ENCODE measurements at regions not wholly inside any gene's neighbourhood (a gene's known extent, or its start where the extent isn't known, plus 50 kb on each side); places are given as distances from the start of the nearest gene placed in this dataset.

DNA sequence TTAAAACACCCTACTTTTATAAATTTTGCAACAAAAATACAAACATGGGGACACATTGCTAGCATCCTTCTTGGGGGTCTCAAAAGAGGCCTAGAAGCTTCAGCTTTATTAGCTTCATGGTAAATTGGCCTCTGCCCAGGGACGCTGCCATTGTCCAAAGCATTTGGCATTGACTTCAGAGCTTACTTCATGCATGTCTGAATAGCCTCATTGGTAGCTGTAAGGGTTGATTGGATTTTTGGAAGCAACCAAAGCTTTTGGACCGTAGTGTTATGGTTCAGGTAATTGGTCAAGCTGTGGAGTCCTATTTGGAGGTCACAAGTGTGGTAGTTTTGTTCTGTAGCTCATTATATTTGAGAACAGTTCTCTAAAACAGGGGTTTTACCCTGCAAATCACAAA, 411.7 kb upstream of the SLC24A2 start:
- no peak overlapping the region for H3K9ac ChIP-seq (ENCODE audit: low read depth, low read length)

DNA sequence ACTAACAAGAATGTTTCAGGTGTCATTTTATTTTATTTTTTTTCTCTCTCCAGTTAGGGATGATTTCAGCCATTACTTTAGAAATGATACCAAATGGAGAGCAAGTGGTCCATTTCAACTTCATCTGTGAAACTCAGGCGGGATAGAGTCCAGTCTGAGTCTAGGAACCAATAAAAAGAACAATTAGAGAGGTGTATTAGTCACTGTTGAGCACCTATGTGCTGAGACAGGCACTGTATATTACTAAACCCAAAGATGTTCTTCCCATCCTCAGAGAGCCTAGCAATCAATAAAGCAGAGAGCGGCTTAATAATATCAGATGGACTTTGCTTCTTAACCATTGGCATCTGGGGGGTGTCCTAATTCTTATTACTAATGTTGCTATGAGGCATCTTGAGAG, 410.3 kb upstream of the SLC24A2 start:
- no peaks in the 10 kb centered on the region for H3K9me3 ChIP-seq (ENCODE audit: control insufficient read depth, insufficient read depth, low read length)
- H3K4me1 ChIP-seq (ENCODE audit: insufficient read depth, low read length) = peaks cover 10% of the 10 kb centered on the region
- no peaks in the 10 kb centered on the region for H3K36me3 ChIP-seq (ENCODE audit: insufficient read depth, low read length)
- no peak overlapping the region for H3K9ac ChIP-seq (ENCODE audit: low read depth, low read length)

More for the DNA sequence above, 411.7 kb upstream of the SLC24A2 start:
- Histone ChIP-seq H3K9me3 (ENCODE audit: control insufficient read depth, insufficient read depth, low read length) (no peaks in the 10 kb centered on the region), H3K36me3 (ENCODE audit: insufficient read depth, low read length) (no peaks in the 10 kb centered on the region), H3K4me1 (ENCODE audit: insufficient read depth, low read length) (peaks cover 10% of the 10 kb centered on the region)

DNA sequence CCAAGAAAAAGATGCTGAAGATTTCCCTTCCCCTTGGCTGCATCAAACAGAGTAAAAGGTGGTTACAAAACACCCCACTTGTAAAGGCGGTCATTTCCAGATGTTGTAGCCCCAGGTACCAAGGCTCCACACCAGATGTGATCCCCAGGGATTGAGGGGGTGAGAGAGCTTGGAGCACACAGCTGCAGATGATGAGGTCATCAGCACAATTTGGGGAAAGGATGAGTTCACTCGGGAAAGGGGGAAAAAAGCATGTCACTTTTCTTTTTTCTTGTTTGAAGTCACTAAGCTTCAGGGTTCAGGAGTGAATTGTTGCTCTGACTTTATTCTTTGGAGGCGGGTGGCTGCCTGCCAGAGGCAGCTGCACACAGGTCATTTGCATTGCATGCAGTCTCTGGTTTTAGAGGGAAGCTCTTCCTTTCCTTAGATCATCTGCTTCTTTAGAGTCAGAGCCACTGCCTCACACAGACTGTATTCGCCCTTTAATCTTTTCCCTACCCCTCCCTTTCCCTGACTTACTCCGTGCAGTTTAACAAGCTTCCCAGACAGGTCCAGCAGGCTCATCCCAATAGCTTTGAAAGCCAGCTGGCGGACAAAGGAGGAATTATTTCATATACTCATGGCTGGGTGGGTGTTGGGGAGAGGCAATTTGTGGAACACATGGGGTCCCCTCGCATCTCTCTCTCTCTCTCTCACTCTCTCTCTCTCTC, 409.3 kb upstream of the SLC24A2 start:
- no peaks in the 10 kb centered on the region for H3K9me3 ChIP-seq (ENCODE audit: control insufficient read depth, insufficient read depth, low read length)
- H3K9ac ChIP-seq (ENCODE audit: low read depth, low read length) = no peak overlapping the region
- H3K36me3 ChIP-seq (ENCODE audit: insufficient read depth, low read length) = no peaks in the 10 kb centered on the region
- peaks cover 10% of the 10 kb centered on the region for H3K4me1 ChIP-seq (ENCODE audit: insufficient read depth, low read length)

DNA sequence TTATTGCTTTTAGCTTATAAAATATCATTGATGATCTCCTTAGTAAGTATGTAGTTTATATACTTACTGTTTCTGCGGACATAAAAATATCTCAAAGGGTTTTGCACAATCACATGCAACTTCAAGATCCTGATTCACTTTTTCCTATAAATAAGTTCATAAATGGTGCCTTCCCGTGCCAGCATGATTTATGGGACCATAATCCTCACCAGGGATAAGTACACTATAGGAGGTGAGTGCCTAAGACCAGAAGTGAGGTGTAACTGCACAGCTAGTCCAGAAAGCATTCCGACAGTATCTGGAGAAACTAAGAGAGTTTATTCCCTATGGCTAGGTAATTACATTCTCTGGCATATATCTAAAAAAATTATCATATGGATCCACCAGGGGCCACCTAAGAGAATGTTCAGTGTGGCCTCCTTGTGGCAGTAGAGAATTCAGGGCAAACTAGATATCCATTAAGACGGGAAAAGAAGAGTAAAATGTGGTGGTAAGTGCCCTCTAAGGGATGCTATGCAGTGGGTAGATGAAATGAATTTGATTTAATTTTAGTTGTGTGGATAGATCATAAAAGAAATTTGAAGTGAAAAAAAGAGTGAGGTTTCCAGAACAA, 402.5 kb upstream of the SLC24A2 start:
- Histone ChIP-seq H3K9ac (ENCODE audit: low read depth, low read length) (no peak overlapping the region), H3K36me3 (ENCODE audit: insufficient read depth, low read length) (no peaks in the 10 kb centered on the region), H3K4me1 (ENCODE audit: insufficient read depth, low read length) (no peaks in the 10 kb centered on the region), H3K9me3 (ENCODE audit: control insufficient read depth, insufficient read depth, low read length) (peaks cover 3% of the 10 kb centered on the region; the same call in 1 of the 2 replicates)

DNA sequence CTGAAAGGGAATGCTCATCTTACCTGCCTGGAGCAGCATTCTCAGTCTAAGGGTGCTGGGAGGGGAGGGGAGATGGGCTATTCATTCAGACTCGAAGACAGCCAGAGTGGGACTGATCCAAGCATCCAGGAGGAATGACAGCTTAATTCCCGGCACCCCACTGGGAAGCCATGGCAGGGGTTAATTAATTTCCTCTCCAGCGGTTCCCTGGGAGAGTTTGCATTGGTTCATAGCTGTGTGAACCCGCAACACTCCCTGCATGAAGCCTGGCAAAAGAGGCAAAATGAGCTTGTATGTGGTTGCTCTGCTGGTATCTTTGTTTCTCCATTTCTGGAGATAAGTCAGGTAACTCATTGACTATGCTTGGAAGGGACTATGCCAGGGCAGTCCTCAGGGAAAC, 401.0 kb upstream of the SLC24A2 start:
- H3K36me3 ChIP-seq (ENCODE audit: insufficient read depth, low read length) = no peaks in the 10 kb centered on the region

DNA sequence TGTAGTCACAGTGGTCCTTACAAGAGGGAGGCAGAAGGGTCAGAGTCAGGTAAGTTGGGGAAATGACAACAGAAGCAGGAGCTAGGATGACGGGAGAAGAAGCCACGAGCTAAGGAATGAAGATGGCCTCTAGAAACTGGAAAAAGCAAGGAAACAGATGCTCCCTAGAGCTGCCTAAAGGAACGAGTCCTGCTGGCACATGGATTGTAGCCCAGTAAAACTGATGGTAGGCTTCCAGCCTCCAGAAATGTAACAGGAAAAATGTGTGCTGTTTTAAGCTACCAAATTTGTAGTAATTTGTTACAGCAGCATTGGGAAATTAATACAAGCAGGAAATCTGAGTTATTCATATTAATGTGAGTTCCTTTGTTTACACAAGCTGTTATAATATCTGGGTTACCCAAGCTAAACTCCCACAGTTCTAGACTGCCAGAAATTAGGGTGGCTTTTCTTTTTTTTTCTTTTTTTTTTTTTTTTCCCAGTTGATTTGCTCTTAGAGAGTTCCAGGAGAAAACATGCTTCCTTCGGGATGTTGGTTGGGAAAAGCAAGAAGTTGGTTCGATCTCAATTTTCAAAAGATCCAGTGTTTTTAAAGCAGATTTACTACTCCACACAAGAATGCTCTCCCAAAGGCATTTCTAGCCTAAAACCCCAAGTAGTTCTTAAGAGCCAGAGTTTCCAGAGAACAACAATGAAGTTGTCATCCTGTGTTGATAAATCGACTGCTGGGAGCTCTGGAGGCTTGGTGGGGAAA, 400.0 kb upstream of the SLC24A2 start:
- no peaks in the 10 kb centered on the region for H3K36me3 ChIP-seq (ENCODE audit: insufficient read depth, low read length)
- no peaks in the 10 kb centered on the region for H3K4me1 ChIP-seq (ENCODE audit: insufficient read depth, low read length)
- H3K9me3 ChIP-seq (ENCODE audit: control insufficient read depth, insufficient read depth, low read length) = peaks cover 3% of the 10 kb centered on the region; the same call in 1 of the 2 replicates
- no peak overlapping the region for H3K9ac ChIP-seq (ENCODE audit: low read depth, low read length)

More for the DNA sequence above, 401.0 kb upstream of the SLC24A2 start:
- no peak overlapping the region for H3K9ac ChIP-seq (ENCODE audit: low read depth, low read length)
- peaks cover 3% of the 10 kb centered on the region; the same call in 1 of the 2 replicates for H3K9me3 ChIP-seq (ENCODE audit: control insufficient read depth, insufficient read depth, low read length)
- H3K4me1 ChIP-seq (ENCODE audit: insufficient read depth, low read length) = no peaks in the 10 kb centered on the region

DNA sequence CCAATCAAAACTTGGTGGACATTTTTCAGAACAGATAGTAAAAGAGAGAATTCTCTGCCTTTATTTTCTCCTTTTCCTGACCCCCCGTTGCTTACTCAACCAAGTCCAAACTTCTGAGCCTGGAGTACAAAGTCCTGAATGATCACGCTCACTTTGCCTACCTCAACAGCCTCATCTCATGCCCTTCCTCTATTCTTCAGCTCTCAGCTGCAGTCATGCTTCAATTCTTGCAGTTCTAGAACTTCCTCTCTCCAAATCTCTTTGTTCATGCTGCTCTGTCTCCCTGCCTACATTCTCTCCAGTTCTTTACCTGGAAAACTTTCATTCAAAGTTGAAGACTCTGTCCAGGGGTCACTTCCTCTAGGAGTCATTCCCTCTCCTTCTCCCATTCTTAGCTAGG, 398.5 kb upstream of the SLC24A2 start:
- 0 out of 2 replicates have a peak, but pooled peaks cover 3% of the 10 kb centered on the region for H3K9me3 ChIP-seq (ENCODE audit: control insufficient read depth, insufficient read depth, low read length)
- no peaks in the 10 kb centered on the region for H3K36me3 ChIP-seq (ENCODE audit: insufficient read depth, low read length)
- H3K4me1 ChIP-seq (ENCODE audit: insufficient read depth, low read length) = no peaks in the 10 kb centered on the region
- no peak overlapping the region for H3K9ac ChIP-seq (ENCODE audit: low read depth, low read length)

DNA sequence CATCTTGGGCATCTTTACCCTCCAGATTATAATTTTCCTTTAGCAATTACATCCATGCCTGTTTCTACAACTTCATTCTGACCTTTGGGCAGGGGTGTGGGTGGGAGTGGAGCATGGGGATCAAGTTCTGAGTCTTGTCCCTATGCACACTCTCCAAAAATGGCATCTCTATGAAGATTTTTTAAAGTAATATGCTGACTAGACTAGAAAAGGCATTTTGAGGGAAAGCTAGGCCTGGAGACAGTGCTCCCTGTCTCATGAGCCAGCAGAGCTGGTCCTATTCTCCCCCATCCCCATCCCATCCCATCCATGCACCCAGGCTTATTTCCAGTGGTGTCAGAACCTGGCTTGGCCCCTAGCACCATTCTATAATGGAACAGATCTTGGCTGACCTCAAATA, 398.0 kb upstream of the SLC24A2 start:
- Histone ChIP-seq H3K4me1 (ENCODE audit: insufficient read depth, low read length) (no peaks in the 10 kb centered on the region), H3K36me3 (ENCODE audit: insufficient read depth, low read length) (no peaks in the 10 kb centered on the region), H3K9me3 (ENCODE audit: control insufficient read depth, insufficient read depth, low read length) (0 out of 2 replicates have a peak, but pooled peaks cover 1% of the 10 kb centered on the region), H3K9ac (ENCODE audit: low read depth, low read length) (no peak overlapping the region)

DNA sequence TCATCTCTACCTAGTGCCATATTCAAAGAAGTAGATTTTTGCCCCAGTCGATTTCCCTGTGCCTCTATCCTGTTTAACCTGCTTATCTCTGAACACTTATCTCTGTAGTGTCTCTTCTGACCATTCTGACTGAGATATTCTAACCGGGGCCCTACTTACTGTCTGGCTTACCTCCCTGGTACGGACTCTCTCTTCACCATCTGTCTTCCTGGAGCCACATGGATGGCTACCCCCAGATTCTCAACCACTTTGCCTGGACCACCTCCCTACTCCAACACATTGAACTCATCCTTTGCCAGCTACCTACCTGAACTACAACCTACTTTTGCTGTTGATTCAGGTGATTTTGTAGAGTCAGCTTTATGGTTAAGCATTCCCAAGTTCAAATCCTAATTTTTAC, 397.4 kb upstream of the SLC24A2 start:
- H3K9ac ChIP-seq (ENCODE audit: low read depth, low read length) = no peak overlapping the region
- no peaks in the 10 kb centered on the region for H3K9me3 ChIP-seq (ENCODE audit: control insufficient read depth, insufficient read depth, low read length)
- no peaks in the 10 kb centered on the region for H3K4me1 ChIP-seq (ENCODE audit: insufficient read depth, low read length)
- H3K36me3 ChIP-seq (ENCODE audit: insufficient read depth, low read length) = no peaks in the 10 kb centered on the region

DNA sequence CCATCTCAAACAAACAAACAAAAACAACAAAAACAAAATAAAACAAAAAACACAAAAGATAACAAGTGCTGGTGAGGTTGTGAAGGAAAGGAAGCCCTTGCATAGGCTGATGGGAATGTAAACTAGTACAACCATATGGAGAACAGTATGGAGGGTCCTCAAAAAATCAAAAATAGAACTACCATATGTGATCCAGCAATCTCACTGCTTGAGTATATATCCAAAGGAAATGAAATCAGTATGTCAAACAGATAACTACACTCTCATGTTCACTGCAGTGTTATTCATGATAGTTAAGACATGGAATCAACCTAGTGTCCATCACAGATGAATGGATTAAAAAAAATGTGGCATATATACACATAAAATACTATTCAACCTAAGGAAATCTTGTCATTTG, 395.7 kb upstream of the SLC24A2 start:
- no peaks in the 10 kb centered on the region for H3K9me3 ChIP-seq (ENCODE audit: control insufficient read depth, insufficient read depth, low read length)
- H3K4me1 ChIP-seq (ENCODE audit: insufficient read depth, low read length) = no peaks in the 10 kb centered on the region
- H3K9ac ChIP-seq (ENCODE audit: low read depth, low read length) = no peak overlapping the region
- H3K36me3 ChIP-seq (ENCODE audit: insufficient read depth, low read length) = no peaks in the 10 kb centered on the region

DNA sequence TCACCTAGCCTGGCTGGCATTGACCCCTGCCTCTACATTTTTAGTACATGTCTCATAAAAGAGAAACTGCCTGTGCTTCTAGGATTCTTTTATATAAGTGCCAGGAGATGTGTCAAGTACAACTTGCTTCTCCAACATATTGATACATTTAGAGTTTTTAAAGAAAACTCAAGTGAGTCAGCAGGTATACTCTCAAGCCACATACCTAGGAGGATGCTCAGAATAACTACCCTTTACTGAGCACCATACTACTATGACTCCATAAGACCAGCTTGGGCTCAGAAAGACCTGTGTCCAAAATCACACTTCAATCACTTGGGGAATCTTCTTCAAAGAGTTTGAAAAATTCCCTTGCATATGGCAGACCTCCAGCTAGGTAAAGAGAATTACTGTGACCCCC, 389.8 kb upstream of the SLC24A2 start:
- Histone ChIP-seq H3K9me3 (ENCODE audit: control insufficient read depth, insufficient read depth, low read length) (no peaks in the 10 kb centered on the region; the same call in 1 of the 2 replicates), H3K4me1 (ENCODE audit: insufficient read depth, low read length) (no peaks in the 10 kb centered on the region), H3K9ac (ENCODE audit: low read depth, low read length) (no peak overlapping the region), H3K36me3 (ENCODE audit: insufficient read depth, low read length) (no peaks in the 10 kb centered on the region)

DNA sequence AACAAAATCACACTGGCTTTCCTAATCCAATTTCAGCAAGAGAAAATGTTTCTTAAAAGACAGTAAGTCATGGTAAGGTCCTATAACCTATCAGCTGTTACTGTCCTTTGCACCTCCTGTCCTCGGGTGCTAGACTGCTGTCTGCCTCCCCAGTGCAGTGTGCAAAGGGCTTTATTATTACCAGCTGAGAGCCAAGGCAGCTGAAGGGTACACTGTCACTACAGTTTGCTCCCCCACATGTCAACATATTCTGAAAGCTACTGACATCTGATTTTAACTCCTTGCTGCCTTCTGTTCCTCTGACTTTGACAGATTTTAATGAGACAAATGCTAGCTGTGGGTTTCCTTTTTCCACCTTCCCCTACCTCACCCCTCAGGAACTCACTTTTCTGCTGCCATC, 389.4 kb upstream of the SLC24A2 start:
- no peaks in the 10 kb centered on the region for H3K4me1 ChIP-seq (ENCODE audit: insufficient read depth, low read length)
- no peaks in the 10 kb centered on the region for H3K36me3 ChIP-seq (ENCODE audit: insufficient read depth, low read length)
- no peaks in the 10 kb centered on the region; the same call in 1 of the 2 replicates for H3K9me3 ChIP-seq (ENCODE audit: control insufficient read depth, insufficient read depth, low read length)
- no peak overlapping the region for H3K9ac ChIP-seq (ENCODE audit: low read depth, low read length)

DNA sequence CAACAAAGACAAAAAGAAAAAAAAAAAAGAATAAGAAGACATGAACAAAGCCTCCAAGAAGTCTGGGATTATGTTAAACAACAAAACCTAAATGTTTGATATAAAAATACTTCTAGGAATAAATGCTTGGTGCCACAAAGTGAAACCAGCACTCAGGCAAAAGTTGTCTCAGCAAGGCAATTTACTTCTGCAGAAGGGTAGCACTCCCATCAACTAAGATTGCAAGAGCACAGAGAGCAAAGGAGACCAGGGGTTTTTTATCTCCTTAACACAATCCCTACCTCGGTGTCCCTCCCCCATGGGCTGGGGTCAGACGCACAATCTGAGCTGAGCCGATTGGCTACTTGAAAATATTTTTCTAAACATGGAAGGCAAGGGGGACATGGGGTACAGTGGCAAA, 381.3 kb upstream of the SLC24A2 start:
- Histone ChIP-seq H3K36me3 (ENCODE audit: insufficient read depth, low read length) (no peaks in the 10 kb centered on the region), H3K9me3 (ENCODE audit: control insufficient read depth, insufficient read depth, low read length) (peaks cover 5% of the 10 kb centered on the region; the same call in 1 of the 2 replicates), H3K9ac (ENCODE audit: low read depth, low read length) (no peak overlapping the region), H3K4me1 (ENCODE audit: insufficient read depth, low read length) (no peaks in the 10 kb centered on the region)

DNA sequence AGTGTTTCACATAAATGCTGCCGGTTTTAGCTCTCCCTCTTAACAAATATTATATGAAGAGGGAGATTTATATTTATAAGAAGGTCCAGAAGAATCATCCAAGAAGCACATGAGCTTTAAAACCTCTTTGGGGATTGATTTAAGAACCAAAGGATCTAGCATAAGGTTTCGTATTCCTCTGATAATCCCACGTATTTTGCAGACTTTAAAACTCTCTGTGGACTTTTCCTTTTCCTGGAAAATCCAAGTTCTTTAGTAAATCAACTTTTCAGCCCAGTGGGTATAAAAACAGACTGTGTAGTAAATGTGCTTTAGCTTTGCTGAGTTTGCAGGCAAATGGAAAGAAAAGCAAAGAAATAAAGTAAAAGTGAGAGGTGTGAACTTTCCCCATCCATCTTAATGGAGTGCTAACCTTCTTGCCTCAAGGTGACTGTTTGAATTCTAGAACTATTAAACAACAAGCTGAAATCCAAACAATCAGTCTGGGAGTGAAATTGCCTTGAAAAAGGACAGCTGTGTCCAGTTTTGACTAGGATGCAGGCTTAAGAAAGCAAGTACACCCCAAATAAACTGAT, 363.4 kb upstream of the SLC24A2 start:
- Histone ChIP-seq H3K9me3 (ENCODE audit: control insufficient read depth, insufficient read depth, low read length) (no peaks in the 10 kb centered on the region), H3K36me3 (ENCODE audit: insufficient read depth, low read length) (no peaks in the 10 kb centered on the region), H3K9ac (ENCODE audit: low read depth, low read length) (no peak overlapping the region), H3K4me1 (ENCODE audit: insufficient read depth, low read length) (no peaks in the 10 kb centered on the region)
